C4-2B (cell line): ENCODE measurements at regions not wholly inside any gene's neighbourhood (a gene's known extent, or its start where the extent isn't known, plus 50 kb on each side); places are given as distances from the start of the nearest gene placed in this dataset.

Source experiments
- H3K27ac ChIP-seq: fragments of 450-650 bp; 2 replicates; pipeline ENCODE4 v1.5.1; 2017
- ZFX ChIP-seq: fragments of 450-650 bp; IDR thresholded peaks from 2 replicates; pipeline ENCODE4 v1.6.1; 2017
- TF ChIP-seq, protein P1 (sequence below): fragments of 450-650 bp; conservative IDR thresholded peaks from 2 replicates; pipeline ENCODE4 v1.5.1; 2017; ENCODE audit warnings: mild to moderate bottlenecking

DNA sequence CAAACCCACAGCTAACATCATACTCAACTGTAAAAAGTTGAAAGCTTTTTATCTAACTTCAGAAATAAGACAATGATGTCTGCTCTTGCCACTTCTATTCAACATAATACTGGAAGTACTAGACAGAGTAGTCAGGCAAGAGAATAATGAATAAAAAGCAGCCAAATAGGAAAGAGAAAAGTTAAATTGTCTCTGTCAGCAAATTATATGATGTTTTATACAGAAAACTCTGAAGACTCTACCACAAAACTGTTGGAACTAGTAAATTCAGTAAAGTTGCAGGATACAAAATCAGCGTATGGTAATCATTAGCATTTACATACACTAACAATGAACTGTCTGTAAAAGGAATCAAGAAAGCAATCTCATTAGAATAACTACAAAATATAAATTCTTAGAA lies 752.9 kb upstream of the CT83 start:
- no peak overlapping the region for H3K27ac ChIP-seq
- TF ChIP-seq, protein P1, sequence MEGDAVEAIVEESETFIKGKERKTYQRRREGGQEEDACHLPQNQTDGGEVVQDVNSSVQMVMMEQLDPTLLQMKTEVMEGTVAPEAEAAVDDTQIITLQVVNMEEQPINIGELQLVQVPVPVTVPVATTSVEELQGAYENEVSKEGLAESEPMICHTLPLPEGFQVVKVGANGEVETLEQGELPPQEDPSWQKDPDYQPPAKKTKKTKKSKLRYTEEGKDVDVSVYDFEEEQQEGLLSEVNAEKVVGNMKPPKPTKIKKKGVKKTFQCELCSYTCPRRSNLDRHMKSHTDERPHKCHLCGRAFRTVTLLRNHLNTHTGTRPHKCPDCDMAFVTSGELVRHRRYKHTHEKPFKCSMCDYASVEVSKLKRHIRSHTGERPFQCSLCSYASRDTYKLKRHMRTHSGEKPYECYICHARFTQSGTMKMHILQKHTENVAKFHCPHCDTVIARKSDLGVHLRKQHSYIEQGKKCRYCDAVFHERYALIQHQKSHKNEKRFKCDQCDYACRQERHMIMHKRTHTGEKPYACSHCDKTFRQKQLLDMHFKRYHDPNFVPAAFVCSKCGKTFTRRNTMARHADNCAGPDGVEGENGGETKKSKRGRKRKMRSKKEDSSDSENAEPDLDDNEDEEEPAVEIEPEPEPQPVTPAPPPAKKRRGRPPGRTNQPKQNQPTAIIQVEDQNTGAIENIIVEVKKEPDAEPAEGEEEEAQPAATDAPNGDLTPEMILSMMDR, result no peak
- no peak for TF ChIP-seq ZFX

DNA sequence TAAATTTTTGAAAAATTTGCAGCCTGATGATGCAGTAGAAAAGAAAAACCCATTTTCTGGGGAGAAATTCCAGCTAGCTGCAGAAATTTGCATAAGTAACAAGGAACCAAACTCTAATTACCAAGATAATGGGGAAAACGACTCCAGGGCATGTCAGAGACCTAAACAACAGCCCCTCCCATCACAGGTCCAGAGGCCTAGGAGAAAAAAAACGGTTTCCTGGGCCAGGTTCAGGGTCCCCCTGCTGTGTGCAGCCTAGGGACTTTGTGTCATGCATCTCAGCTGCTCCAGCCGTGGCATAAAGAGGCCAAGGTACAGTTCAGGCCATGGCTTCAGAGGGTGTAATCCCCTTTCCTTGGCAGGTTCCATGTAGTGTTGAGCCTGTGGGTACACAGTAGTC lies 733.7 kb upstream of the CT83 start:
- no peak overlapping the region for H3K27ac ChIP-seq
- no peak for TF ChIP-seq ZFX
- TF ChIP-seq, protein P1, result no peak

DNA sequence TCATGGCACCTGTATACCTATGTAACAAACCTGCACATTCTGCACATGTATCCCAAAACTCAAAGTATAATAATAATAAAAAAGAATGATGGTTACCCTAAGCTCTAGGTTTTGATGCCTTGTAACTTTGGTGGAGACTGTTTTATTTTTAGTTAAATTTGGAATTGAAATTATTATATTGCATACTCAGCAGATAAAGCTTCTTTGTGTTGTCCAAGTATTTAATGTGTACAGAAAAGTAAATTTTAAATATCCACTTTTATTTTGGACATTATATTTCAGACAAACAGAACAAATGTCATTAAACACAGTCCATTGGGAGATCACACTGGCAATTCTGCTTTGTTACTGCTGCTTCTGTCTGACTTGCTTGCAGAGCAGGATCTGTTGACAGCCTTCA lies 684.5 kb upstream of the CT83 start:
- no peak overlapping the region for H3K27ac ChIP-seq
- TF ChIP-seq, protein P1, result no peak
- no peak for TF ChIP-seq ZFX

DNA sequence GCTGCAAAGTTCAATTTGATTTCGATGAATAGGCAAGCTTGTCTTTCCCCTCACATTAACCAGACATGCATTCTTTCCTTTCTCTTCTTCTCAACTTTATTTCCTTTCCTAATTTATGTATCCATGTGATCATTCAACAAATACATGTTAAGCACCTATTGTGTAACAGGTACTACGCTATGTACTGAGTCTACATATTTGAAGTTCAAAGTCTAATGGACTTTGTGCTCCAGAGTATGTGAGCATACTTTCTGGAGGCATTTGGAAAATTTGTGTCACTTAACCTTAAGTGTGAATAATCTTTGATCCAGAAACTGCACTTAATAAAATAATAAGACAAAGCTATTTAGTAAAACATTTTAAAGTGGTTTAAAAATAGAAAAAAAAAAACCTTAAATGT lies 675.3 kb upstream of the CT83 start:
- no peak overlapping the region for H3K27ac ChIP-seq
- TF ChIP-seq, protein P1, result no peak
- no peak for TF ChIP-seq ZFX

DNA sequence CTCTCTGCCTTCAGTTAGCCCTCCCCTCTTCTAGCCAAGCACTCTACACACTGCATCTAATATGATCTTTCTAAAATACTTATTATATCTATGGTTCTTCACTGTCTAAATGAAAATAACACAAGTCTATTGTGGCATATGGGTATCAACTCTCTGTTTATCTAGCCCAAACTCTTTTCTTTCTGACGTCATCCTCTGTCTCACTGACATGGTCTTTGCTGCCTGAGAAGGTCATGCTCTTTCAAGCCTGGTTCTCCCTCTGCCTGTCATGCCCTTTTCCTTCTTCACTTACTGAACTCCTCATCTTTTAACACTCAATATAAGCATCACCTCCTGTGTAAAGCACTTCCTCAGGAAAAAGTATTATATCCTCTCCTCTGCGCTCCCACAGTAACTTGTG lies 672.2 kb upstream of the CT83 start:
- no peak overlapping the region for H3K27ac ChIP-seq
- TF ChIP-seq ZFX, result no peak
- TF ChIP-seq, protein P1, result no peak

DNA sequence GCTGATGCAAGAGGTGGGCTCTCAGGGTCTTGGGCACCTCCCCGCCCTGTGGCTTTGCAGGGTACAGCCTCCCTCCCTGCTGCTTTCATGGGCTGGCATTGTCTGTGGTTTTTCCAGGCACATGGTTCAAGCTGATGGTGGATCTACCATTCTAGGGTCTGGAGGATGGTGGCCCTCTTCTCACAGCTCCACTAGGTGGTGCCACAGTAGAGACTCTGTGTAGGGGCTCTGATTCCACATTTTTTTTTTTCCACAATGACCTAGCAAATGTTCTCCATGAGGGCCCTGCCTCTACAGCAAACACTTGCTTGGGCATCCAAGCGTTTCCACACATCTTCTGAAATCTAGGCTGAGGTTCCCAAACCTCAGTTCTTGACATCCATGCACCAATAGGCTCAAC lies 657.9 kb upstream of the CT83 start:
- TF ChIP-seq, protein P1, result peak; percentile 23
- TF ChIP-seq ZFX, result no peak
- no peak overlapping the region for H3K27ac ChIP-seq

DNA sequence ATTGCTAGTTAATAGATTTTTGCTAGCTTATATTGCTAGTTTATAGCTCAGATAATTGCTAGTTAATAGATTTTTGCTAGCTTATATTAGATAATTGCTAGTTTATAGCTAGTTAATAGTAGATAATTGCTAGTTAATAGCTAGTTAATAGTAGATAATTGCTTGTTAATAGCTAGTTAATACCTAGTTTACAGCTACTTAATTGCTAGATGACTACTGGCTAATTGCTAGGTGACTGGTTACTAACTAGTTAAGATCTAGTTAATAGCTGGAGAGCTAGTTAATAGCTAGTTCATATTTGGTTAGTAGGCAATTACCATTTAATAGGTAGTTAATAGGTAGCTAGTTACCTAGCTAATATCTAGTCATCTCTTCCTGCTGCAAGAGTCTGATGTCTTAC lies 633.8 kb upstream of the CT83 start:
- no peak for TF ChIP-seq ZFX
- TF ChIP-seq, protein P1, result no peak
- no peak overlapping the region for H3K27ac ChIP-seq
